Suprapubic skin (tissue), 4 donors: ENCODE measurements at regions not wholly inside any gene's neighbourhood (a gene's known extent, or its start where the extent isn't known, plus 50 kb on each side); places are given as distances from the start of the nearest gene placed in this dataset.

Experiments used
- DNase-seq, 2 donors: peaks; one replicate each; pipeline ENCODE4 v3.0.0-alpha.2; 2019; ENCODE audit warnings: low spot score in 2 of 2
- H3K27ac ChIP-seq: fragments of 200-600 bp; sonication (generic); one replicate; pipeline ENCODE4 v1.5.1; 2019
- H3K27me3 ChIP-seq: fragments of 200-600 bp; sonication (generic); one replicate; pipeline ENCODE4 v1.5.1; 2019
- H3K36me3 ChIP-seq: fragments of 200-600 bp; sonication (generic); one replicate; pipeline ENCODE4 v1.5.1; 2019
- H3K4me1 ChIP-seq: fragments of 200-600 bp; sonication (generic); one replicate; pipeline ENCODE4 v1.5.1; 2019
- H3K4me3 ChIP-seq: fragments of 200-600 bp; sonication (generic); one replicate; pipeline ENCODE4 v1.5.1; 2019; ENCODE audit warnings: mild to moderate bottlenecking
- H3K9me3 ChIP-seq: fragments of 200-600 bp; sonication (generic); one replicate; pipeline ENCODE4 v1.5.1; 2019
- CTCF ChIP-seq, 2 donors: fragments of 200-600 bp in 1 of 2; fragments of 450-650 bp in 1 of 2; sonication (generic) in 1 of 2; IDR thresholded peaks; one replicate each; pipeline ENCODE4 v1.5.1; 2016 to 2019; ENCODE audit warnings: antibody characterized with exemption in 2 of 2, mild to moderate bottlenecking in 1 of 2, moderate library complexity in 1 of 2
- EP300 ChIP-seq: sonication (generic); formaldehyde crosslinking; IDR thresholded peaks from one replicate; pipeline ENCODE4 v1.6.1; 2017; ENCODE audit warnings: antibody characterized with exemption
- POLR2A ChIP-seq, 2 donors: fragments of 450-650 bp; IDR thresholded peaks; one replicate each; pipeline ENCODE4 v1.6.1; 2017; ENCODE audit warnings: antibody characterized with exemption in 2 of 2, mild to moderate bottlenecking in 2 of 2, moderate library complexity in 2 of 2
- POLR2AphosphoS5 ChIP-seq, 3 donors: sonication (generic); formaldehyde crosslinking; IDR thresholded peaks; one replicate each; pipeline ENCODE4 v1.6.1; 2017; ENCODE audit warnings: antibody characterized with exemption in 3 of 3
- WGBS: methylation state at CpG from one replicate; pipeline ENCODE4 v1.1.5; 2018; 5-methylcytosine and 5-hydroxymethylcytosine counted together

DNA sequence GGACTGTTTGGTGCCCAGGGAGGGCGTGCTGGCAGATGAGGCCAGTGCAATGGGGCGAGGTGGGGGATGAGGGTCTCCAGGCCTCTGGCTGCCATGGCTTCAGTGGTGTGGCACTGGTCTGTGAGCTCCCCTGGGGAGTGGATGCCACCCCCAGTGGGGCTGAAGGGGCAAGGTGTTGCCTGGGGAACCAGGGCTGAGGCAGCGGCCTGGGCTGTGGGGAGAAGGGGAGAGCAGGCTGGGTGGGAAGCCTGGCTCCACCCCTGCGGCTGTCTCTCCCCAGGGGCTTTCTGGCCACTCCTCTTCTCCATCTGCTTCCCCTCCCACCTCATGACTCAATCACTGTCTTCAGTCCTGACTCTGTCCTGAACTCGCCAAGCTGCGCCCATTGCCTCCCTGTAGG is 88.4 kb upstream of the TLE3 start:
- whole genome bisulfite sequencing, result 91% methylated on average over 6 of the region's 6 CpGs
- no peak for DNase-seq
- no peak for TF ChIP-seq EP300
- no peak for TF ChIP-seq POLR2AphosphoS5 (IDR thresholded peaks at IDR 0.05)
- TF ChIP-seq CTCF (IDR thresholded peaks at IDR 0.05), result no peak
- TF ChIP-seq POLR2A (IDR thresholded peaks at IDR 0.05), result no peak
- H3K36me3 ChIP-seq, result no peaks in the 10 kb centered on the region
- peaks cover 13% of the 10 kb centered on the region for H3K4me1 ChIP-seq
- no peak overlapping the region for H3K4me3 ChIP-seq
- no peaks in the 10 kb centered on the region for H3K9me3 ChIP-seq
- no peaks in the 10 kb centered on the region for H3K27me3 ChIP-seq
- H3K27ac ChIP-seq, result no peak overlapping the region

DNA sequence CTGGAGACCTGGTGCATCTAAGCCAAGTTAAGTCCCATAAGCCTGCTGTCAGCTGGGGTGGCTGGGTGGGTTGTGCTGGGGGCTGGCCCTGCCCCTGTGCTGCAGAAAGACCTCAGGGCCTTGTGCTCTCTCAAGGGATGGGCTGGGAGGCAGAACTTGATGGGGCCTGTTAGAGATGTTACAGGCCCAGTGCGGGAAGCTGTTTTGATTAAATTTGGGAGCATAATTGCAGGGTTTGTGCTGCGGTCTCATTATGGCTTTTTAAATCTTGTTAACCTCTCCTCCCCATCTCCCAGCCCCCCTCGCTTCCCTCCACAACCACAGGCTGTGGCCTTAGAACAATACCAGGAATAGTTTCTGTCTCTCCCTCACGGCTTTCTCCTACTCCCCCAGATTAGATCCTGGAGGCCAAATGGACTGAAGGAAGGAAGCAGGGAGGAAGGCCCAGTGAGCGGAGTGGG is 87.6 kb upstream of the TLE3 start:
- 82% methylated on average over 5 of the region's 5 CpGs for WGBS
- peaks cover 14% of the 10 kb centered on the region for H3K4me1 ChIP-seq
- no peaks in the 10 kb centered on the region for H3K36me3 ChIP-seq
- H3K27me3 ChIP-seq, result no peaks in the 10 kb centered on the region
- H3K27ac ChIP-seq, result no peak overlapping the region
- DNase-seq, result no peak
- no peak overlapping the region for H3K4me3 ChIP-seq
- H3K9me3 ChIP-seq, result no peaks in the 10 kb centered on the region
- TF ChIP-seq POLR2AphosphoS5 (IDR thresholded peaks at IDR 0.05) (no peak), EP300 (no peak), POLR2A (IDR thresholded peaks at IDR 0.05) (no peak), CTCF (IDR thresholded peaks at IDR 0.05) (no peak)

GRCh38 chr15:70182858-70183695 is 85.4 kb upstream of the TLE3 start:
- Histone ChIP-seq H3K9me3 (no peaks in the 10 kb centered on the region), H3K36me3 (no peaks in the 10 kb centered on the region), H3K4me1 (peaks cover 9% of the 10 kb centered on the region), H3K4me3 (no peak overlapping the region), H3K27ac (no peak overlapping the region), H3K27me3 (no peaks in the 10 kb centered on the region)
- no peak for TF ChIP-seq CTCF (IDR thresholded peaks at IDR 0.05)
- TF ChIP-seq EP300, result no peak
- no peak for TF ChIP-seq POLR2AphosphoS5 (IDR thresholded peaks at IDR 0.05)
- TF ChIP-seq POLR2A (IDR thresholded peaks at IDR 0.05), result no peak
- WGBS, result 82% methylated on average over 8 of the region's 8 CpGs
- no peak for DNase-seq

DNA sequence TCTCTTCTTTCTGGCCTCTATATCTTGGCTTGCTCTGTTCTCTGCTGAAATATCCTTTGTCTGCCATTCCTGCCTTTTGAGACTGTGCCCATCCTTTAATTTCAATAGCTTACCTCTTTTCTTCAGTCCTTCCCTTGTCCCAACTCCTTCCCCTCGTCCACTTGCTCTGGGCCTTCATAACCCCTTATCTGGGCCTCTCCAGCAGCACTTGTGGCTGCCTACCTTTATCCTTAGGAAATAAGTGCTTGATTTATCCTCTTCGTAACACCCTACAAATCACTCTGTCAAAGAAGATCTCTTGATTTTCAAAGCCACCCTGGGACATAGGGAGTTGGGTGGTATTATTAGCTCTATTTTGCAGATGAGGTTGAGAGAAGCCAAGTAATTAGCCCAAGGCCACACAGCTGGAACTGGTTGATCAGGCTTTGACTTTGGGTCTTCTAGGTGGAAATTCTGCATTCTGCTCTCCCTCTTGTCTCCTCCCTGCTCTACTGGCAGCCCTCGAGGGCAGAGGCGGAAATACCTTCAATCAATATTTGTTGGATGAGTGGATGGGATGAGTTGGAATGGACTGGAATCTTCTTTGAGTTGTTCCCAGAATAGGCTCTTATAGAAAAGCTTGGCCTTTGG is 84.0 kb upstream of the TLE3 start:
- TF ChIP-seq POLR2AphosphoS5 (IDR thresholded peaks at IDR 0.05) (no peak), POLR2A (IDR thresholded peaks at IDR 0.05) (no peak), EP300 (no peak), CTCF (IDR thresholded peaks at IDR 0.05) (no peak)
- no peaks in the 10 kb centered on the region for H3K9me3 ChIP-seq

GRCh38 chr15:70180186-70180875 is 82.6 kb upstream of the TLE3 start:
- H3K4me1 ChIP-seq, result peaks cover 7% of the 10 kb centered on the region
- H3K9me3 ChIP-seq, result no peaks in the 10 kb centered on the region
- H3K36me3 ChIP-seq, result no peaks in the 10 kb centered on the region
- DNase-seq, result no peak
- H3K27me3 ChIP-seq, result no peaks in the 10 kb centered on the region
- WGBS, result 72% methylated on average over 15 of the region's 15 CpGs
- H3K4me3 ChIP-seq, result no peak overlapping the region
- H3K27ac ChIP-seq, result no peak overlapping the region
- TF ChIP-seq EP300 (no peak), POLR2A (IDR thresholded peaks at IDR 0.05) (no peak), CTCF (IDR thresholded peaks at IDR 0.05) (no peak), POLR2AphosphoS5 (IDR thresholded peaks at IDR 0.05) (no peak)

More for the DNA sequence above, 84.0 kb upstream of the TLE3 start:
- Histone ChIP-seq H3K4me3 (no peak overlapping the region), H3K36me3 (no peaks in the 10 kb centered on the region), H3K27ac (no peak overlapping the region), H3K27me3 (no peaks in the 10 kb centered on the region), H3K4me1 (peaks cover 9% of the 10 kb centered on the region)
- no peak for DNase-seq
- 92% methylated on average over 4 of the region's 4 CpGs for WGBS
